Mucosa of descending colon (tissue), 3 donors: ENCODE measurements at regions not wholly inside any gene's neighbourhood (a gene's known extent, or its start where the extent isn't known, plus 50 kb on each side); places are given as distances from the start of the nearest gene placed in this dataset.

ENCODE experiments used
- ATAC-seq: fragments of 200-7000 bp; cut with Tn5 transposase; one replicate; pipeline ENCODE4 v1.9.1; 2020; ENCODE audit warnings: mild to moderate bottlenecking, moderate library complexity
- DNase-seq, 3 donors: peaks; one replicate each; pipeline ENCODE4 v3.0.0-alpha.2; 2020
- H3K36me3 ChIP-seq: fragments of 200-600 bp; one replicate; pipeline ENCODE4 v1.8.0; 2021; ENCODE audit warnings: low read depth, mild to moderate bottlenecking
- H3K4me1 ChIP-seq: fragments of 200-600 bp; one replicate; pipeline ENCODE4 v1.8.0; 2021; ENCODE audit warnings: low read depth, mild to moderate bottlenecking
- H3K4me3 ChIP-seq: fragments of 200-600 bp; one replicate; pipeline ENCODE4 v1.8.0; 2021; ENCODE audit warnings: mild to moderate bottlenecking
- H3K9me3 ChIP-seq: fragments of 200-600 bp; one replicate; pipeline ENCODE4 v1.8.0; 2021; ENCODE audit warnings: mild to moderate bottlenecking
- intact Hi-C, 2 donors: fragments of 100-400 bp; cut with DNase I in 1 of 2; cut with micrococcal nuclease in 1 of 2; formaldehyde crosslinking; loops; one replicate each; pipeline versions ENCODE4 v1.11.0 to v1.11.1; 2022; cut with DNase I, micrococcal nuclease
- TF ChIP-seq, protein P1 (sequence below): fragments of 200-600 bp; IDR thresholded peaks from one replicate; pipeline ENCODE4 v1.8.0; 2022; ENCODE audit warnings: antibody characterized with exemption, mild to moderate bottlenecking
- donor health status: DM: no; HTN: no; CAD: no; lungs with moderate emphysema.
- donor health status: DM: no; HTN: no; CAD: no.
- donor health status: DM: no; HTN: yes; CAD: no.

DNA sequence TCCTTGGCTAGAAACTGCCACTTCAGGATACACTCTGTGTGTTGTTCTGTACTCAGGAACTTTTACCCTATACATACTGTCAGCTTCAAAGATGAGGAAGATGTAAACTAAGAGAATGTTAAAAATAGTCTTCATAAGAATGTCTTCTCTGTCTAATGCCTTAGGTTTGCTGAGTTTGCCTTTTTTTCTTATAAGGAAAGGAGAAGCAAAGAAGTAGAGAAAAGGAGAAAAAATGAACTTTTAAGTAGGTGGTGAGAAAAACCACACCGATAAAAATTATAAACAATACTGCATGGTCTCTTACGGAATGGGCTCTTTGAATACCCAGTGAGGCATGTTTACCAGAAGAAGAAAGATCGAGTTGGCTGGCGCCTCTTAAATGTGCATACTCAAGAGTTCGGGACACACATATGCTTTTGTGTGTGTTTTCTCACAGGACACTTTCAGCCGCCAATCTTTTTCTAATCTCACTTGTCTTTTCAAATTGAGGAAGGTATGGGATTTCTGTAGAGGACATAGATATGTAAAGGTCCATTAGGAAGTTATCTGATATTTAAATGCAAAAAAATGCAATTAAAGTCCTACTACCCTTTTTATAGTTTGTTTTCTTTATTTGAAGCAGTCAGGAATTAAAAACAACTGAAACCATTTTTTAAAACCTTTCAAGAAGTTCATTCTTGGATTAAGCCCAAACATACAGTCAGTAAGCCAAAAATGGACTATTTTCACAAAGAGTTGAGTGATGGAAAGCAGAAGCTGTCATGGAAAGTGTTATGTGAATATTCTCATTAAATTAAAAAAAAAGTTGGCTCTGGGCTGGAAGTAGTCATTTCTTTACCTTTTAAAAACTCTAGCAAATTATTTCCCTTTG lies 100.6 kb upstream of the MDFIC start:
- ATAC-seq (no peak), DNase-seq (no peak)
- intact Hi-C loops: no loop called here
- H3K4me1 ChIP-seq: no peaks in the 10 kb centered on the region
- TF ChIP-seq, protein P1, sequence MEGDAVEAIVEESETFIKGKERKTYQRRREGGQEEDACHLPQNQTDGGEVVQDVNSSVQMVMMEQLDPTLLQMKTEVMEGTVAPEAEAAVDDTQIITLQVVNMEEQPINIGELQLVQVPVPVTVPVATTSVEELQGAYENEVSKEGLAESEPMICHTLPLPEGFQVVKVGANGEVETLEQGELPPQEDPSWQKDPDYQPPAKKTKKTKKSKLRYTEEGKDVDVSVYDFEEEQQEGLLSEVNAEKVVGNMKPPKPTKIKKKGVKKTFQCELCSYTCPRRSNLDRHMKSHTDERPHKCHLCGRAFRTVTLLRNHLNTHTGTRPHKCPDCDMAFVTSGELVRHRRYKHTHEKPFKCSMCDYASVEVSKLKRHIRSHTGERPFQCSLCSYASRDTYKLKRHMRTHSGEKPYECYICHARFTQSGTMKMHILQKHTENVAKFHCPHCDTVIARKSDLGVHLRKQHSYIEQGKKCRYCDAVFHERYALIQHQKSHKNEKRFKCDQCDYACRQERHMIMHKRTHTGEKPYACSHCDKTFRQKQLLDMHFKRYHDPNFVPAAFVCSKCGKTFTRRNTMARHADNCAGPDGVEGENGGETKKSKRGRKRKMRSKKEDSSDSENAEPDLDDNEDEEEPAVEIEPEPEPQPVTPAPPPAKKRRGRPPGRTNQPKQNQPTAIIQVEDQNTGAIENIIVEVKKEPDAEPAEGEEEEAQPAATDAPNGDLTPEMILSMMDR: no peak
- H3K36me3 ChIP-seq: no peaks in the 10 kb centered on the region
- no peak overlapping the region for H3K4me3 ChIP-seq
- H3K9me3 ChIP-seq: no peaks in the 10 kb centered on the region

DNA sequence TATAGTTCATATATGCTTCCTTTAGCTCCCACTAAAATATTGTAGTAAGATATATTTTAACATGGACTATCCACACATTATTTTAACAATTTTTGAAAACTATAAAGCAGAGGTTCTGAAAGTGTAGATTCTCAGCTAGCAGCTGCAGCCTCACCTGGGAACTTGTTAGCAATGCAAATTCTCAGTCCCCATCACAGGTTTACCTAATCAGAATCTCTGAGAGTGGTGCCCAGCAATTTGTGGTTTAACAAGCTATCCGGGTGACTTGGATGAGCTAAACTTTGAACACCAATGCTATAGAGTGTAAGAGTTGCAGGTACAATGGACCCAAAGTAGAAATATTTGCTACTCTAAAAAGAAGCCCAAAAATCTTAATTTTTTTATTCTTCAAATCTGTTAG lies 99.8 kb upstream of the MDFIC start:
- DNase-seq: no peak
- Histone ChIP-seq H3K4me1 (no peaks in the 10 kb centered on the region), H3K36me3 (no peaks in the 10 kb centered on the region), H3K9me3 (peaks cover 4% of the 10 kb centered on the region), H3K4me3 (no peak overlapping the region)
- TF ChIP-seq, protein P1: no peak
- intact Hi-C loops: no loop called here
- no peak for ATAC-seq

DNA sequence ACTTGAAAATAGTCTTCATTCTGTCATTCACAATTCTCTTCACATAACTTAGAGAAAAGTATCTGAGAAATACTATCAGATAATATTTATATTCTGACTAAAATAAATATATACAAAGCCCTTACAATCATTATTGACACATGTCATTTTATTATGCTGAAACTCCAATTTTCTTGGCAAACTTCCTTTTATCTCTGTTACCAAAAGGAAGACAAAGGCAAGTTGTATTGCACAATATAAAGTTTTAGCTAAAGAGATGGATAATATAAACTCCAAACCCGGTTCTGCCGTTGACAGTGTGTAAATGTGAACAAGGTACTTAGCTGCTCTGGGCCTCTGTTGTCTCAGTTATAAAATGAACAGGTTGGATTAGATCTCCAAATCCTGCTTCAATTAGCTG lies 99.0 kb upstream of the MDFIC start:
- peaks cover 6% of the 10 kb centered on the region for H3K9me3 ChIP-seq
- TF ChIP-seq, protein P1: no peak
- intact Hi-C loops: no loop called here
- DNase-seq: no peak
- no peaks in the 10 kb centered on the region for H3K4me1 ChIP-seq
- no peak for ATAC-seq
- H3K4me3 ChIP-seq: no peak overlapping the region
- H3K36me3 ChIP-seq: no peaks in the 10 kb centered on the region

DNA sequence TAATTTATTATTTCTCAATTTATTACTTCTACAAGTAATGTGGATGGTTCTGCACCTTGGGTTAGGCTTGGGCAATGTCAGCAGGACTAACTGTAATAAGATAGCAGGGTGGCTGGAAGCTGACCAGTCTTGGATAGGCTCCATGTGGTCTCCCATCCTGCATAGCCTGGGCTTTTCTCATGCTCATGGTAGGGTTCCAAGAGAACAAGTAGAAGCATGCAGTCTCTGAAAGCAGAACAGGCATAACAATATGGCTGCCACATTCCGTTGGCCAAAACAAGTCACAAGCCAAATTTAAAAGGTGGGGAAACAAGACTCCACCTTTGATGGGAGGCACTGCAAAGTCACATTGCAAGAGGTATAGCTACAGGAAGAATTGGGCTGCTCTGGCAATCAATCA lies 98.6 kb upstream of the MDFIC start:
- Histone ChIP-seq H3K4me3 (no peak overlapping the region), H3K9me3 (peaks cover 6% of the 10 kb centered on the region), H3K4me1 (no peaks in the 10 kb centered on the region), H3K36me3 (no peaks in the 10 kb centered on the region)
- TF ChIP-seq, protein P1: no peak
- DNase-seq: no peak
- ATAC-seq: no peak
- intact Hi-C loops: no loop called here

DNA sequence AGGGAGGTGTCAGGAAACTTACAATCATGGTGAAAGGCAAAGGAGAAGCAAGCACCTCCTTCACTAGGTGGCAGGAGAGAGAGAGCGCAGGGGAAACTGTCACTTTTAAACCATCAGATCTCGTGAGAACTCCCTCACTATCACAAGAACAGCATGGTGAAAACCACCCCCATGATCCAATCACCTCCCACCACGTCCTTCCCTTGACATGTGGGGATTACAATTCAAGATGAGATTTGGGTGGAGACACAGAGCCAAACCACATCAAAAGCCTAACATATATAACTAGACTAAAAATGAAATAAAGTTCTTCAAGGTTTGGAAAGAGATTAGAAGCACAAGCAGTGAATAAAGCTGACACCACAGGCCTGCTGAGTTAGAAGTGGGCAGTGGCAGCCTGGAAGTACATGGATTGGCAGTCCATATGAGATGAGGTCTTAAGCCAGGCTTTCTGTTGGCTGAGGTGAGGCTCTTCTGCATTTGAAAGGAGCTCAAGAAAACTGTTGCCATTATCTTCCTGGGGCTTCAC lies 96.4 kb upstream of the MDFIC start:
- intact Hi-C loops: no loop called here
- no peak for ATAC-seq

More for the DNA sequence above, 96.4 kb upstream of the MDFIC start:
- no peak for DNase-seq
- H3K9me3 ChIP-seq: peaks cover 6% of the 10 kb centered on the region
- TF ChIP-seq, protein P1: no peak
- no peaks in the 10 kb centered on the region for H3K36me3 ChIP-seq
- H3K4me1 ChIP-seq: no peaks in the 10 kb centered on the region
- no peak overlapping the region for H3K4me3 ChIP-seq
